B cell (primary cell): ENCODE measurements at regions not wholly inside any gene's neighbourhood (a gene's known extent, or its start where the extent isn't known, plus 50 kb on each side); places are given as distances from the start of the nearest gene placed in this dataset.

Experiments
- ATAC-seq: fragments of 200-7000 bp; cut with Tn5 transposase; one replicate; pipeline ENCODE4 v1.10.0; 2021; ENCODE audit warnings: low read depth, mild to moderate bottlenecking, moderate number of reproducible peaks, moderate library complexity
- CTCF ChIA-PET: fragments of 350-600 bp; sonication (Branson Sonifier 250); formaldehyde crosslinking; loops from one replicate; lab custom pipeline; 2021; ENCODE audit warnings: antibody characterized with exemption, inconsistent platforms; lab: Charles Lee
- POLR2A ChIA-PET: fragments of 350-600 bp; sonication (Branson Sonifier 250); formaldehyde crosslinking; loops from one replicate; lab custom pipeline; 2021; ENCODE audit warnings: antibody characterized with exemption; lab: Charles Lee
- DNase-seq: peaks from one replicate; pipeline ENCODE4 v3.0.0; 2013
- H2AFZ ChIP-seq: 2 replicates; pipeline ENCODE4 v1.6.1; 2012; ENCODE audit warnings: mild to moderate bottlenecking, low read depth, low read length; ENCODE audit not compliant: insufficient read depth, poor library complexity, severe bottlenecking
- H3K27ac ChIP-seq, 2 donors: 1 replicate in 1 of 2; 2 replicates in 1 of 2; pipeline ENCODE4 v1.5.1; 2012 to 2013; ENCODE audit warnings: low read length in 2 of 2, mild to moderate bottlenecking in 2 of 2, moderate library complexity in 1 of 2
- H3K27me3 ChIP-seq, 4 experiments: fragments of 200-600 bp in 1 of 4; sonication (generic) in 1 of 4; replicated peaks in 1 of 4; 1 replicate in 2 of 4; 2 replicates in 2 of 4; pipeline versions ENCODE4 v1.6.1 to v1.7.0; 2013 to 2016; ENCODE audit warnings: low read length in 3 of 4, mild to moderate bottlenecking in 2 of 4, mixed read lengths in 1 of 4, moderate library complexity in 1 of 4; ENCODE audit not compliant: insufficient read depth in 4 of 4, control insufficient read depth in 3 of 4; ENCODE audit errors: control extremely low read depth in 1 of 4
- H3K36me3 ChIP-seq, 2 experiments: replicated peaks in 1 of 2; 1 replicate in 1 of 2; 2 replicates in 1 of 2; pipeline versions ENCODE4 v1.6.1 to v1.7.1; 2013; ENCODE audit warnings: low read length in 1 of 2; ENCODE audit not compliant: insufficient read depth in 2 of 2, control insufficient read depth in 1 of 2; ENCODE audit errors: control extremely low read depth in 1 of 2, extremely low read depth in 1 of 2
- H3K4me1 ChIP-seq, 2 donors: fragments of 200-600 bp in 1 of 2; sonication (generic) in 1 of 2; 1 replicate in 1 of 2; 2 replicates in 1 of 2; pipeline versions ENCODE4 v1.5.1 to v1.6.1; 2013 to 2017; ENCODE audit warnings: low read length in 2 of 2; ENCODE audit not compliant: control insufficient read depth in 2 of 2, insufficient read depth in 2 of 2
- H3K4me2 ChIP-seq: replicated peaks from 2 replicates; pipeline ENCODE3; 2012; ENCODE audit warnings: mild to moderate bottlenecking, low read depth, low read length; ENCODE audit not compliant: poor library complexity, severe bottlenecking
- H3K4me3 ChIP-seq, 5 experiments: fragments of 200-600 bp in 1 of 5; sonication (generic) in 1 of 5; 1 replicate in 3 of 5; 2 replicates in 2 of 5; pipeline versions ENCODE4 v1.5.1 to v1.7.0; 2011 to 2016; ENCODE audit warnings: low read length in 4 of 5, mild to moderate bottlenecking in 4 of 5, low read depth in 2 of 5, control low read depth in 1 of 5, moderate library complexity in 1 of 5; ENCODE audit not compliant: insufficient read depth in 1 of 5; ENCODE audit errors: control extremely low read depth in 1 of 5, extremely low read depth in 1 of 5
- H3K79me2 ChIP-seq: fragments of 200-600 bp; sonication (generic); one replicate; pipeline ENCODE4 v1.6.0; 2016; ENCODE audit warnings: low read length; ENCODE audit not compliant: control insufficient read depth, insufficient read depth
- H3K9ac ChIP-seq: fragments of 200-600 bp; sonication (generic); 2 replicates; pipeline ENCODE4 v1.6.1; 2017; ENCODE audit warnings: mild to moderate bottlenecking, low read length, moderate library complexity
- H3K9me3 ChIP-seq, 3 donors: one replicate each; pipeline versions ENCODE4 v1.6.1 to v1.7.1; 2013; ENCODE audit warnings: low read length in 2 of 3; ENCODE audit not compliant: control insufficient read depth in 2 of 3, insufficient read depth in 1 of 3; ENCODE audit errors: control extremely low read depth in 1 of 3
- H4K20me1 ChIP-seq: 2 replicates; pipeline ENCODE4 v1.6.0; 2012; ENCODE audit warnings: mild to moderate bottlenecking, low read length; ENCODE audit not compliant: insufficient read depth, control insufficient read depth, poor library complexity, severe bottlenecking
- H3K27ac Mint-ChIP-seq: one replicate; pipeline ENCODE4 v1.8.0; 2021; ENCODE audit warnings: mixed read lengths
- H3K27me3 Mint-ChIP-seq: one replicate; pipeline ENCODE4 v1.8.0; 2021; ENCODE audit warnings: mixed read lengths
- H3K4me1 Mint-ChIP-seq: one replicate; pipeline ENCODE4 v1.8.0; 2021; ENCODE audit warnings: mixed read lengths
- H3K4me3 Mint-ChIP-seq: one replicate; pipeline ENCODE4 v1.8.0; 2021; ENCODE audit warnings: mixed read lengths
- H3K9me3 Mint-ChIP-seq: one replicate; pipeline ENCODE4 v1.8.0; 2022; ENCODE audit warnings: mixed read lengths; ENCODE audit not compliant: insufficient read depth
- EZH2 ChIP-seq: IDR thresholded peaks from 2 replicates; pipeline ENCODE4 v1.6.1; 2012; ENCODE audit warnings: borderline replicate concordance, low read depth, mild to moderate bottlenecking, moderate library complexity, low read length; ENCODE audit not compliant: insufficient read depth, poor library complexity, severe bottlenecking
- WGBS: methylation state at CpG from one replicate; pipeline ENCODE4 v1.1.5; 2013; ENCODE audit warnings: missing lambda C conversion rate; ENCODE audit not compliant: insufficient coverage; 5-methylcytosine and 5-hydroxymethylcytosine counted together
- intact Hi-C: fragments of 100-400 bp; cut with micrococcal nuclease; formaldehyde crosslinking; loops from one replicate; pipeline ENCODE4 v1.10.0; 2022
- TF ChIP-seq, protein P1 (sequence below): fragments of 200-600 bp; IDR thresholded peaks from one replicate; pipeline ENCODE4 v1.8.0; 2022; ENCODE audit warnings: antibody characterized with exemption, mild to moderate bottlenecking

DNA sequence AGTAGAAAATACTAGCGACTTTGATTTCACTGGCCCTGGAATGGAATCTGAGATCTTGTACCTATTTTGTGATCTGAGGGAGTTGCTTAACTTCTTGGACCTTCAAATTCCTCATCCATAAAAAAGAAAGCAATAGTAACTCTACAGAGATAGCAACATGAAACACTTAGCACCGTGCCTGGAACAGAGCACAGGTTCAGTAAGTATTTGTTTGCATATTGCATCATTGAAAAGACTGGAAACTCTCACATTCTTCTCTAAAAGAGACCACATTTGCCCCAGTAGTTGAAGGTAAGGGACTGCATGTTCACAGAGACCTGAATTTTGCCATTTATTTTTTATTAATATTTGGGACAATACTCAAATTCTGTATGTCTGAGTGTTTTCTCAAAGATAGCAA is 358.1 kb downstream of the COG6 start:
- no peak for DNase-seq
- no peaks in the 10 kb centered on the region for H3K4me1 ChIP-seq
- no peaks in the 10 kb centered on the region for H3K27me3 ChIP-seq
- TF ChIP-seq EZH2 = no peak
- TF ChIP-seq, protein P1, sequence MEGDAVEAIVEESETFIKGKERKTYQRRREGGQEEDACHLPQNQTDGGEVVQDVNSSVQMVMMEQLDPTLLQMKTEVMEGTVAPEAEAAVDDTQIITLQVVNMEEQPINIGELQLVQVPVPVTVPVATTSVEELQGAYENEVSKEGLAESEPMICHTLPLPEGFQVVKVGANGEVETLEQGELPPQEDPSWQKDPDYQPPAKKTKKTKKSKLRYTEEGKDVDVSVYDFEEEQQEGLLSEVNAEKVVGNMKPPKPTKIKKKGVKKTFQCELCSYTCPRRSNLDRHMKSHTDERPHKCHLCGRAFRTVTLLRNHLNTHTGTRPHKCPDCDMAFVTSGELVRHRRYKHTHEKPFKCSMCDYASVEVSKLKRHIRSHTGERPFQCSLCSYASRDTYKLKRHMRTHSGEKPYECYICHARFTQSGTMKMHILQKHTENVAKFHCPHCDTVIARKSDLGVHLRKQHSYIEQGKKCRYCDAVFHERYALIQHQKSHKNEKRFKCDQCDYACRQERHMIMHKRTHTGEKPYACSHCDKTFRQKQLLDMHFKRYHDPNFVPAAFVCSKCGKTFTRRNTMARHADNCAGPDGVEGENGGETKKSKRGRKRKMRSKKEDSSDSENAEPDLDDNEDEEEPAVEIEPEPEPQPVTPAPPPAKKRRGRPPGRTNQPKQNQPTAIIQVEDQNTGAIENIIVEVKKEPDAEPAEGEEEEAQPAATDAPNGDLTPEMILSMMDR = no peak
- POLR2A ChIA-PET = no interaction called here
- H3K27me3 Mint-ChIP-seq = peaks cover 8% of the 10 kb centered on the region
- H3K27ac ChIP-seq = no peak overlapping the region
- no peaks in the 10 kb centered on the region for H3K79me2 ChIP-seq
- no peaks in the 10 kb centered on the region for H3K4me1 Mint-ChIP-seq
- CTCF ChIA-PET = interaction anchor here (0.9 kb wide), 1 partner anchor 71 kb away, joined by 3 read pairs; no protein-coding TSS in a partner anchor
- H3K27ac Mint-ChIP-seq = no peak overlapping the region
- H3K9me3 ChIP-seq = no peaks in the 10 kb centered on the region
- no CpG with 5 or more reads among the region's 2 CpGs for WGBS
- no peak overlapping the region for H3K4me3 ChIP-seq
- no peak overlapping the region for H3K4me3 Mint-ChIP-seq
- H2AFZ ChIP-seq = no peak overlapping the region
- no peak overlapping the region for H3K4me2 ChIP-seq
- H3K9me3 Mint-ChIP-seq = no peaks in the 10 kb centered on the region
- no peaks in the 10 kb centered on the region for H4K20me1 ChIP-seq
- intact Hi-C loops = no loop called here
- H3K36me3 ChIP-seq = no peaks in the 10 kb centered on the region
- ATAC-seq = no peak
- H3K9ac ChIP-seq = no peak overlapping the region

GRCh38 chr13:40016953-40017660 is 361.6 kb downstream of the COG6 start:
- 100% methylated on average over 1 of the region's 7 CpGs for WGBS
- no peak overlapping the region for H2AFZ ChIP-seq
- CTCF ChIA-PET = interaction anchor here (1.7 kb wide), 1 partner anchor 666 kb away, joined by 4 read pairs; no protein-coding TSS in a partner anchor

More at GRCh38 chr13:40016953-40017660, 361.6 kb downstream of the COG6 start:
- no peaks in the 10 kb centered on the region for H3K9me3 Mint-ChIP-seq
- POLR2A ChIA-PET = no interaction called here
- H3K27ac Mint-ChIP-seq = no peak overlapping the region
- ATAC-seq (no peak), DNase-seq (no peak)
- Histone ChIP-seq H3K4me2 (no peak overlapping the region), H3K79me2 (no peaks in the 10 kb centered on the region), H3K4me1 (no peaks in the 10 kb centered on the region), H3K27me3 (no peaks in the 10 kb centered on the region), H3K4me3 (no peak overlapping the region), H3K9me3 (no peaks in the 10 kb centered on the region), H3K27ac (no peak overlapping the region), H4K20me1 (no peaks in the 10 kb centered on the region), H3K9ac (no peak overlapping the region), H3K36me3 (no peaks in the 10 kb centered on the region)
- intact Hi-C loops = no loop called here
- H3K4me1 Mint-ChIP-seq = no peaks in the 10 kb centered on the region
- TF ChIP-seq, protein P1 = no peak
- no peak for TF ChIP-seq EZH2
- peaks cover 1% of the 10 kb centered on the region for H3K27me3 Mint-ChIP-seq
- H3K4me3 Mint-ChIP-seq = no peak overlapping the region
